Brain pericyte (primary cell): ENCODE measurements at regions not wholly inside any gene's neighbourhood (a gene's known extent, or its start where the extent isn't known, plus 50 kb on each side); places are given as distances from the start of the nearest gene placed in this dataset.

Experiments
- DNase-seq: peaks from one replicate; pipeline ENCODE4 v3.0.0-alpha.2; 2012; ENCODE audit warnings: low read depth, low spot score

- no peak for DNase-seq
Observed at GRCh38 chr6:87851674-87852299, 149.8 kb upstream of the AKIRIN2 start.

- no peak for DNase-seq
Observed at GRCh38 chr6:87848616-87849015, 146.6 kb upstream of the AKIRIN2 start.

DNA sequence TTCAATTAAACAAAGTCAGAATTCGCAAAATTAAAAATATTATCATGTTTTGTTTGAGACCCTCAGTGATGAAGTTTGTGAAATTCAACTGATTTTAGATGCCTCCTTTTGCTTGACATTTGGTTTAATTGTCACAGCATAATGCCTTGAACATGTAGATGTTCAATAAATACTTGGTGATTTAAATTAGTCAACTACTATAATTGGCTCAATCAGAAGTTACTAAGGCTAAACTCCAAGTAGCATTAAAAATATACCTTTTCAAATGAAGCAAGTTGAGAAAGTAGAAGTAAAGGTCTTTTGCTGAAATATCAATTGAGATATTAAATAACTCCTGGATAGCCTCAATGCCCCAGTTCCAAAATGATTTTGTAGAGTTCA, 145.8 kb upstream of the AKIRIN2 start:
- no peak for DNase-seq

DNA sequence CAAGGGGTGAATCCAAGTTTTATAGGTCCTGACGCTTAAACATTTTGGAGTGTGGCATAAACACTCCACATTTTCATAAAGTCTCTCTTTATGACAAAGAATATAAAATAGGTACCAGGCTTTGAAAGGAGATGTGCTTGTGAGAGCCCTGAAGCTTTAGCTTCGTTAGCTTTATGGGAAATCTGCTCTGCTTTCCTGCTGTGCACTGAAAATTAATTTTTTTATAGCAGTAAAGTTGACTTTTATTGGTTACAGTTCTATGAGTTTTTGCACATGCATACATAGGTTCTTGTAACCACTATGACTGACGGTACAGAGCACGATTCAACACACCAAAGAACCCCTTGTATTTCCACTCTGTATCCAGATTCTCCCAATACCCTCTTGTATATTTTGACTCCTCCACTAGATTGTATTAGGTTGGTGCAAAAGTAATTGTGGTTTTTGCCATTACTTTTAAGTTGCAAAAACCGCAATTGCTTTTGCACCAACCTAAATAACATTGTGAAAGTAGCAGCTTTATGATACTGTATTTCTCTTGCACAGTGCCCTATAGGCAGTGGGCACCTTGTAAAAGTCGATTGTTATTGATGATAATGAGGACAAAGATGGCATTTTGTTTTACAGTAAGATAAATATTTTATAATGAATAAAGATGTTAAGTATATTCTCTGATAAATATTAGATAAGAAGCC, 145.2 kb upstream of the AKIRIN2 start:
- DNase-seq: no peak

GRCh38 chr6:87846434-87846833, 144.4 kb upstream of the AKIRIN2 start:
- no peak for DNase-seq

GRCh38 chr6:87840324-87840723, 138.3 kb upstream of the AKIRIN2 start:
- DNase-seq: no peak

DNA sequence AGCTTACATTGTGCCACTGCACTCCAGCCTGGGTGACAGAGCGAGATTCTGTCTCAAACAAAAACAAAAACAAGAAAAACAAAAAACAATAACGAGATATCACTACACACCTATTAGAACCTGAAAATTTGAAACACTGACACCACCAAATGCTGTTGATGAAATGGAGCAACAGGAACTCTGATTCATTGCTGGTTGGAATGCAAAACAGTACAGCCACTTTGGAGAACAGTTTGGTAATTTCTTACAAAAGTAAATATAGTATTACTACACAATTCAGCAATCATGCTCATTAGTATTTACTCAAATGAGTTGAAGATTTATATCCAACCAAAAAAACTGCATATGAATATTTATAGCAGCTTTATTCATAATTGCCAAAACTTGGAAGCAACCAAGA, 135.8 kb upstream of the AKIRIN2 start:
- no peak for DNase-seq

GRCh38 chr6:87837444-87837843, 135.4 kb upstream of the AKIRIN2 start:
- no peak for DNase-seq

DNA sequence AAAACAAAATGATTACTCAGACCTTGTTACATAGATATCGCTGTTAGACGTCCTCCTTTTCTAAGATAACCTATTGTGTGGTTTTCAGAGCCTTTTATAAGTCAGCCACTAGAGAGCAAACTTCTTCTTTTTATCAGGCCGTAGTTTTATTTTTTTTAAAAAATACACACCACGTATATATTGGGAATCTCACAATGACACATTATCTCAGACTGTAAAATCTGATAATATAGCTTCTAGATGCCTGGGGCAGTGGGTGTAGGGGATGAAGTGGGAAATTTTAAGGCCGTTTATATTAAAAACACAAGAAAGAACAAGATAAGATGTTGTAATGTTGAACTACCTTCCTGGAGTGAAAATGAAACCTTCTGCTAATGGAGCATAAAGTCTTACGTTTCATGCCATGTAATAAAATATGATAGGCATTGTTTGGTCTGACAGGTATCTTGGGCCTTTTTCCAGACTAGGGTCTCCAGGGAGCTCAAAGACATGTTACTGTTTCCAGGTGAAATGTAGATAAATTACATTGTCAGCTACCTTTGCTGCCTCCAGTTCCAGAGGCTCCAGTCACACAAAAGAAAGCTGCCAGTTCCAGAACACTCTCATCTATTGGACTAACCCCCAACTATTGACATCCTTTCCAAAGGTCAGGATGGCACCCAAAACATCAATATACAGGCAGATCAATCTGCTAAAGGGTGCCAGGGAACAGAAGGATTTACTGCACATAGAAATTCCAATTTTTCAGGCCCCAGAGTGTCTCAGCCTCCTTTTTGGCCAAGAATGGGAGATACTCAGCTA, 130.2 kb upstream of the AKIRIN2 start:
- no peak for DNase-seq

DNA sequence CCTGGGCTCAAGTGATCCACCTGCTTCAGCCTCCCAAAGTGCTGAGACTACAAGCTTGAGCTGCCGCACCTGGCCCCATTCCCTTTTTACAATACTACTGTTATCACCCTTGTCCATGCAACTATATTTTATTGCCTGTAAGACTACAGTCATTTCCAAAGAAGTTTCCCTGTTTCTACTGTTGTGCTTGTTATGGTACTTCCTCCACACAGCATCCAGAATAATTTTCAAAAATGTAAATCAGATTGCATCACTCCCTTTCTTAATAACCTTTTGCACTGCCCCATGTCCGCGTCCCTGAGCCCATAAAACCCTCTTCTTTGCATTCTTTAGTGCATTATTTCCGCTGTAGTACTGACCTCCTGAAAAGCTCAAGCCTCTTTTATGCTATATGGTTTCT, 128.9 kb upstream of the AKIRIN2 start:
- DNase-seq: no peak

- DNase-seq: no peak
Observed at GRCh38 chr6:87829622-87830121, 127.6 kb upstream of the AKIRIN2 start.

GRCh38 chr6:87828044-87828443, 126.0 kb upstream of the AKIRIN2 start:
- DNase-seq: no peak

DNA sequence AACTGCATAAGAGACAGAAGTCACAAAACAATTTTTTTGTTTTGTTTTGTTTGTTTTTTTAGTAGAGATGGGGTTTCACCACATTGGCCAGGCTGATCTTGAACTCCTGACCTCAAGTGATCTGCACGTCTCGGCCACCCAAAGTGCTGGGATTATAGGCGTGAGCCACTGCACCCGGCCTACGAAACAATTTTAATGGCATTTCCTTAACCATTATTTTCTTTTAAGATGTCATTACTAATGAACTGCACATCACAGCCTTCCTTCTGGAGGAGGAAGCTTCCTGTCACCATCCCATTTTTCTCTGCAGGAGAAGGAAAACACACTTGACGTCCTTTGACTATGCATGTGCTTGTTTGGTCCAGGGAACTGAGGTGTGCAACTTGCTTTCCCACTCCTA, 125.3 kb upstream of the AKIRIN2 start:
- no peak for DNase-seq

DNA sequence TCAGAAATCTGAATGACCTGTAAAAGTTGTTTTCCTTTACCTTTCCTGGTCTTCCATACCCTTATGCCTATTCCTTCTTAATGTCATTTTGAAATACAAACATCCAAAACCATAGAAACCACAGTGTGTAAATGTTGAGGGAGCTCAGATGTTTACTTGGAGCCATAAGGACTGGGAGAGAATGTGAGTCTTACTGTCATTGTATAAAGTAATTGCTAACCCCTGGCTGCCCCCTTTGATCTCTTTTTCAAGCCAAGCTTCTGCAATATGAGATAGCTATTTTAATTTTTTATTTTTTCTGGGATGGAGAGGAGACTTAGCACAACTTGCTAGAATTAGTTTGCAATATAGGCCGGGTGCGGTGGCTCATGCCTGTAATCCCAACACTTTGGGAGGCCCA, 124.4 kb upstream of the AKIRIN2 start:
- DNase-seq: no peak

DNA sequence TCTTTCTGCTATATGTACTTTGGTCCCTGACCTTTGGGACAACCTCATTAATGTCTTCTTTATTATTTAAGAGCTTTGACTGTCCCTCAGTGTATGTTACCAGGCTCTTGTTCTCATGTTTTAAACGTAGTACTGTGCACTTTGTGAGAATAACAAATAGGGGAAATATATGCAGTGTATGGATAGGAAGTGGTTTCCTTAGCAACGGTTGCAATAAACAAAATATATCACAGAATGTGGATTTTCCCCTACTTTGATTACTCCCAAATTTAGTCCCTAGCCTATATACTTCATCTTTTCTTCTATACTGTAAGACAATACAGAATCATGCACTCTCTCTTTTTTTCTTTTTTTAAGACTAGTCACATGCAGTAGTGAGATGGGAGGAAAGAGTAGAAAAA, 123.8 kb upstream of the AKIRIN2 start:
- DNase-seq: no peak

GRCh38 chr6:87824958-87825491, 123.0 kb upstream of the AKIRIN2 start:
- DNase-seq: no peak

DNA sequence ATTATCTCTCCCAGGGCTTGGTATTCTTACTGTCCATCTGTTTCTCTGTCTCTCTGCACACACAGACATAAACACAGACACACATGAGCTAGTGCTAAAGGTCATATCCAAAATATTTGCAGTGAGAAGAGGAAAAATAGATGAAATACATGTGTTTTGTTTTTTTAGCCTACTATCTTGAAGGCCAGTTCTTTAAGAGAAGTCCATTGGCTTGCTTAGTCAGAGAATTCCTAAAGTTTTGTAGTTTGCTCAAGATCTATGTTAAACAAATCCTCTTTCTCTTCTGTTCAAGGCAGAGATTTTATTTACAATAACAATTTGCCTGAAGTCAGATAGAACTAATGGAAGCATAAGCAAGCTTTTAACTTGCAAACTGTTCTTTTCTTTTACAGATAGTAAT, 120.0 kb upstream of the AKIRIN2 start:
- DNase-seq: no peak

- no peak for DNase-seq
Observed at GRCh38 chr6:87820343-87820984, 118.4 kb upstream of the AKIRIN2 start.

DNA sequence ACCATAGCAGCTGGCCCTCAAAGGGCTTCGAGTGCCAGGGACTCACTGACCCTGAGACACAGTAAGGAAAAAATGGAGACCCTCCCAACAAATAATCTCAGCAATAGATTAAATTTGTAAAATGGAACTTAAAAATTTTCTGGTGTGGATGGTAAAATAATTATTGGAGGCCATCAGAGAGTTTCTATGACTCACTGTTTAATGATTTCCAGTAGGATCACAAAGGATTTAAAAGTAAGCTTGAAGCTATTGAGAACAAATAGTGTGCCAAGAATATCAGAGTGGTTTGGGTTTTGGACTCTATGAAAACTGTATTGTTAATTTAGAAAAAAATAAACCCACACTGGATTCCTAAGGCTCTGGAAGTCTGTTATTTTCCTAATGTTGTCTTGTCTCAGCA, 115.2 kb upstream of the AKIRIN2 start:
- no peak for DNase-seq

DNA sequence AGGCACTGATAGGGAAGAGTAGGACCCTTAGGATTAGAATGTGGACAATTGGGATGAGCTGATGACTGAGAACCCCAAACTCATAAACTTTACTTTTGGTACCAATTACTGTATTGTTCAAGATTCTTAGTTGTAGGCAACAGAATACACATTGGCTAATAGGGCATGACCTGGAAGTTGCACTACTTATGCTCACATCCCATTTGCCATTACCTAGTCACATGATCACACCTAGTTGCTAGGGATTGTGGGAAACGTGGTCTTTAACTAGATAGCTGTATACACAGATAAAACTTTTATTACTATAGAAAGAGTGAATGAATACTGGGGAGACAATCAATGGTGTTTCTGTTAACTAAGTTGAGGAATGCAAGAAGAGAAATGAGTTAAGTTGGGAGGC, 113.4 kb upstream of the AKIRIN2 start:
- DNase-seq: no peak

DNA sequence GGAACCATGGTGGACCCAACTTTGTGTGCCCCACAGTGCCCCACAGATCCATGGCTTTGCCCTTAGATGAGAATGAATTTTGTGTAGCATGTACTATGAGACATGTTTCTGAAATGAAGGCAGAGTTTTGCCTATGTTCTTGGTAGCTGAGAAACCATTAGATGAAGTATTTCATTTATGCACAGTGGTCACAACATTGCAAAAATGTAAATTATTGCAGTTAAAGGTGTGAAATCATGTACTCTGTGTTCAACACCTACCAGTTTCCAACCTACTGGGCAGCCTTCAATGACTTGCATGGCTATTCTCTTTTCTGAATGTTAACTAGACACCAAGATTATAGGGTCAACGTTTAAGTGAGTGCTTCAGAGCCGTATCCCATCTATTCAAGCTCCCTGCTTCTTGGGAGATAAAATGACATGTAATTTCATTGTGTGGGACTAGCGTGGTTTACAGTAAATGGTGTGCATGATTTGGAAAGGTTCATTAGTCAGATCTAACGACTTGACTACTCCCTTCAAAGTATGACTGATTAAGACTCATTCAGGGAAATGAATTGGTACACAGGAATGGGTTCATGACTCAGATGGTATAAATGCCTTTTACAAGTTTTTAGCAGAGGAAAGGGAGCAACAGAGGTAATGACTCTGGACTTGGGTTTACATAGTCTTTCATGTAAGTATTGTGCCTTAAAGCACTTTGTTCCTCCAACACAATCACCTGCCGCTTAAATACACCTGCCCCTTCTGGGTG, 106.1 kb upstream of the AKIRIN2 start:
- no peak for DNase-seq
